Tibial nerve (tissue), 3 donors: ENCODE measurements at regions not wholly inside any gene's neighbourhood (a gene's known extent, or its start where the extent isn't known, plus 50 kb on each side); places are given as distances from the start of the nearest gene placed in this dataset.

Source experiments
- CTCF ChIP-seq, 5 experiments: fragments of 200-600 bp in 3 of 5; fragments of 450-650 bp in 2 of 5; sonication (generic) in 3 of 5; IDR thresholded peaks; one replicate each; pipeline ENCODE4 v1.5.1; 2016 to 2019; ENCODE audit warnings: antibody characterized with exemption in 5 of 5, mild to moderate bottlenecking in 3 of 5, moderate library complexity in 2 of 5
- POLR2A ChIP-seq, 2 donors: fragments of 450-650 bp; IDR thresholded peaks; one replicate each; pipeline ENCODE4 v1.6.1; 2017; ENCODE audit warnings: antibody characterized with exemption in 2 of 2, mild to moderate bottlenecking in 2 of 2, moderate library complexity in 2 of 2

DNA sequence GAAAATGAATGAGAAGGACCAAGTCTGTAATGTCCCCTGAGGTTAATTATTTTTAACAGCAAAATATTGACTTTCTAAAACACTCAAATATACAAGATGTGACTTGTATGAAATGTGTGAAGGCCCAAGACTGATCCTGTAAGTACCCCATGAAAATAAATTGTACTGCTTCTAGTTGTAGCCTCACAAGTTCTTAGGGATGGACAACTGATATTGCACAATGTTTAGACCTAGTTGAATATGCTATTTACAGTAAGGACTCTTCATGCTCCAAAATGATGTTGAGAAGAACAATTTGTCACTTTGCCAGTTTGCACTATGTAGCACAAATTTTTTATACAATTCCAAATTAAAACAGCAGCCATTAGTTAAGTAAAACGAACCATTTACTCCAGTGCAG lies 139.7 kb upstream of the GDNF start:
- TF ChIP-seq CTCF (IDR thresholded peaks at IDR 0.05), result no peak
- no peak for TF ChIP-seq POLR2A (IDR thresholded peaks at IDR 0.05)
